ENCODE measurements at regions not wholly inside any gene's neighbourhood (a gene's known extent, or its start where the extent isn't known, plus 50 kb on each side); places are given as distances from the start of the nearest gene placed in this dataset.

DNA sequence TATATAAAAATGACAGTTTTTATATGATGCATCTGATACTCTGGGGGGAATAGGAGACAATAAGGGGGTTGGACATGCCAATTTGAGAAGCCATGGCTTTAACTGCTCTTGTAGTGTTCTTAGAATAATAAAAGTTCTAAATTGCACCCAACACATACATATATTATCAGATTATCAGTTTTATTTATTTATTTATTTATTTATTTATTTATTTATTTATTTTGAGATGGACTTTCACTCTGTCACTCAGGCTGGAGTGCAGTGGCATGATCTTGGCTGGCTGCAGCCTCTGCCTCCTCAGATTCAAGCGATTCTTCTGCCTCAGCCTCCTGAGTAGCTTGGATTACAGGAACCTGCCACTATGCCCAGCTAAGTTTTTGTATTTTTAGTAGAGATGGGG is 356.8 kb downstream of the TLL1 start:
- H4K8ac ChIP-seq (replicated peaks; ENCODE audit: insufficient read length, low read depth, low read length), result no peak overlapping the region
- H3K4me2 ChIP-seq (ENCODE audit: insufficient read depth, insufficient read length, low read length), result no peak overlapping the region
- no peak overlapping the region for H3K14ac ChIP-seq (ENCODE audit: insufficient read depth, low read length)
- H3K27me3 Mint-ChIP-seq (ENCODE audit: low read depth), result no peaks in the 10 kb centered on the region
- no peak overlapping the region for H2BK5ac ChIP-seq (ENCODE audit: insufficient read length, low read length)
- H3K4me3 Mint-ChIP-seq, result no peak overlapping the region
- H3K56ac ChIP-seq (ENCODE audit: insufficient read length, low read depth, low read length), result no peak overlapping the region
- no peaks in the 10 kb centered on the region for H3K79me1 ChIP-seq (ENCODE audit: insufficient read depth, low read depth, low read length, poor library complexity, severe bottlenecking)
- TF ChIP-seq, protein P1, sequence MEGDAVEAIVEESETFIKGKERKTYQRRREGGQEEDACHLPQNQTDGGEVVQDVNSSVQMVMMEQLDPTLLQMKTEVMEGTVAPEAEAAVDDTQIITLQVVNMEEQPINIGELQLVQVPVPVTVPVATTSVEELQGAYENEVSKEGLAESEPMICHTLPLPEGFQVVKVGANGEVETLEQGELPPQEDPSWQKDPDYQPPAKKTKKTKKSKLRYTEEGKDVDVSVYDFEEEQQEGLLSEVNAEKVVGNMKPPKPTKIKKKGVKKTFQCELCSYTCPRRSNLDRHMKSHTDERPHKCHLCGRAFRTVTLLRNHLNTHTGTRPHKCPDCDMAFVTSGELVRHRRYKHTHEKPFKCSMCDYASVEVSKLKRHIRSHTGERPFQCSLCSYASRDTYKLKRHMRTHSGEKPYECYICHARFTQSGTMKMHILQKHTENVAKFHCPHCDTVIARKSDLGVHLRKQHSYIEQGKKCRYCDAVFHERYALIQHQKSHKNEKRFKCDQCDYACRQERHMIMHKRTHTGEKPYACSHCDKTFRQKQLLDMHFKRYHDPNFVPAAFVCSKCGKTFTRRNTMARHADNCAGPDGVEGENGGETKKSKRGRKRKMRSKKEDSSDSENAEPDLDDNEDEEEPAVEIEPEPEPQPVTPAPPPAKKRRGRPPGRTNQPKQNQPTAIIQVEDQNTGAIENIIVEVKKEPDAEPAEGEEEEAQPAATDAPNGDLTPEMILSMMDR (conservative IDR thresholded peaks at IDR 0.05), result no peak
- no peaks in the 10 kb centered on the region for H3K23me2 ChIP-seq (ENCODE audit: insufficient read length, low read depth, low read length, poor library complexity, severe bottlenecking)
- no peak overlapping the region for H3T11ph ChIP-seq (ENCODE audit: low read length)
- H2AK5ac ChIP-seq (ENCODE audit: insufficient read length, low read length), result no peak overlapping the region
- no peak overlapping the region for H3K9ac ChIP-seq (ENCODE audit: extremely low read depth, insufficient read length, low read length)
- H3K27ac Mint-ChIP-seq, result no peak overlapping the region
- no peak overlapping the region for H2BK15ac ChIP-seq (ENCODE audit: low read depth, low read length)
- no peaks in the 10 kb centered on the region for H3K4me1 Mint-ChIP-seq
- H2AFZ ChIP-seq (ENCODE audit: low read length), result no peak overlapping the region
- no peak for DNase-seq
- no peak overlapping the region for H3K4ac ChIP-seq (ENCODE audit: low read depth, low read length)
- H3K36me3 Mint-ChIP-seq (ENCODE audit: insufficient read depth in 1 of 3, low read depth in 3 of 3), result peaks cover 0 to 4% (median 3%) of the 10 kb centered on the region in 3 experiments; a peak in 3 of 7 replicates
- H2BK20ac ChIP-seq (ENCODE audit: low read depth, low read length, poor library complexity, severe bottlenecking), result no peak overlapping the region
- no peaks in the 10 kb centered on the region for H3K4me1 ChIP-seq (ENCODE audit: insufficient read depth, low read length)
- no peak overlapping the region for H3K23ac ChIP-seq (ENCODE audit: insufficient read length, low read depth, low read length)
- no peaks in the 10 kb centered on the region for H3K79me2 ChIP-seq (ENCODE audit: insufficient read depth, low read length)
- H2BK12ac ChIP-seq (ENCODE audit: insufficient read length, low read depth, low read length), result no peak overlapping the region
- no peak overlapping the region for H2BK120ac ChIP-seq (ENCODE audit: low read depth, low read length, poor library complexity, severe bottlenecking)
- no peak overlapping the region for H4K91ac ChIP-seq (ENCODE audit: insufficient read length, low read depth, low read length)
- H3K18ac ChIP-seq (ENCODE audit: insufficient read length, low read depth, low read length), result no peak overlapping the region
- peaks cover 0 to 4% of the 10 kb centered on the region in 2 experiments; a peak in 3 of 5 replicates for H3K9me3 Mint-ChIP-seq
- H3K27ac ChIP-seq (ENCODE audit: insufficient read length, low read depth, low read length), result no peak overlapping the region
- H3K27me3 ChIP-seq (ENCODE audit: insufficient read depth, low read length), result no peaks in the 10 kb centered on the region
- no peaks in the 10 kb centered on the region for H4K20me1 ChIP-seq (ENCODE audit: control insufficient read depth, insufficient read depth, insufficient read length)
- no peak overlapping the region for H4K5ac ChIP-seq (ENCODE audit: insufficient read length, low read depth, low read length)
- H3K9me3 ChIP-seq (ENCODE audit: control insufficient read depth, low read depth, low read length), result no peaks in the 10 kb centered on the region
- no CpG with 5 or more reads among the region's 1 CpG for WGBS (ENCODE audit: extremely low coverage, insufficient read length, low lambda C conversion rate)
